Muscle layer of duodenum (tissue), 2 donors: ENCODE measurements at regions not wholly inside any gene's neighbourhood (a gene's known extent, or its start where the extent isn't known, plus 50 kb on each side); places are given as distances from the start of the nearest gene placed in this dataset.

Experiments used
- H3K27ac ChIP-seq: one replicate; pipeline ENCODE4 v1.7.0; 2013; ENCODE audit warnings: mild to moderate bottlenecking, low read length
- H3K27me3 ChIP-seq: one replicate; pipeline ENCODE4 v1.7.0; 2013; ENCODE audit warnings: low read depth, mild to moderate bottlenecking, control low read depth, low read length
- H3K36me3 ChIP-seq, 2 donors: one replicate each; pipeline ENCODE4 v1.7.0; 2013; ENCODE audit warnings: low read length in 2 of 2, control low read depth in 1 of 2, mild to moderate bottlenecking in 1 of 2; ENCODE audit not compliant: insufficient read depth in 2 of 2, control insufficient read depth in 1 of 2
- H3K4me1 ChIP-seq, 2 donors: one replicate each; pipeline ENCODE4 v1.7.0; 2013; ENCODE audit warnings: low read length in 2 of 2, mild to moderate bottlenecking in 2 of 2, control low read depth in 1 of 2, moderate library complexity in 1 of 2; ENCODE audit not compliant: insufficient read depth in 2 of 2, control insufficient read depth in 1 of 2
- H3K4me3 ChIP-seq, 2 donors: one replicate each; pipeline ENCODE4 v1.7.0; 2013; ENCODE audit warnings: low read length in 2 of 2, low read depth in 1 of 2, mild to moderate bottlenecking in 1 of 2
- H3K9me3 ChIP-seq, 2 donors: one replicate each; pipeline ENCODE4 v1.7.0; 2013; ENCODE audit warnings: low read length in 2 of 2, control low read depth in 1 of 2, mild to moderate bottlenecking in 1 of 2; ENCODE audit not compliant: control insufficient read depth in 1 of 2
- donor health status: healthy.

GRCh38 chr16:65845466-65846209, 520.9 kb upstream of the CDH5 start:
- no peaks in the 10 kb centered on the region for H3K27me3 ChIP-seq
- no peak overlapping the region for H3K4me3 ChIP-seq
- peaks cover 0 to 4% of the 10 kb centered on the region in 2 donors for H3K4me1 ChIP-seq
- H3K36me3 ChIP-seq: no peaks in the 10 kb centered on the region
- no peaks in the 10 kb centered on the region for H3K9me3 ChIP-seq
- H3K27ac ChIP-seq: no peak overlapping the region

GRCh38 chr16:65843941-65844340, 522.5 kb upstream of the CDH5 start:
- Histone ChIP-seq H3K4me1 (peaks cover 0 to 4% of the 10 kb centered on the region in 2 donors), H3K27me3 (no peaks in the 10 kb centered on the region), H3K9me3 (no peaks in the 10 kb centered on the region), H3K27ac (no peak overlapping the region), H3K36me3 (no peaks in the 10 kb centered on the region), H3K4me3 (no peak overlapping the region)

GRCh38 chr16:65842067-65842466, 524.4 kb upstream of the CDH5 start:
- H3K4me3 ChIP-seq: no peak overlapping the region
- no peaks in the 10 kb centered on the region for H3K36me3 ChIP-seq
- H3K27ac ChIP-seq: no peak overlapping the region
- H3K4me1 ChIP-seq: peaks cover 0 to 4% of the 10 kb centered on the region in 2 donors
- H3K9me3 ChIP-seq: no peaks in the 10 kb centered on the region
- no peaks in the 10 kb centered on the region for H3K27me3 ChIP-seq

- Histone ChIP-seq H3K36me3 (no peaks in the 10 kb centered on the region), H3K9me3 (no peaks in the 10 kb centered on the region), H3K27ac (no peak overlapping the region), H3K27me3 (no peaks in the 10 kb centered on the region), H3K4me3 (no peak overlapping the region), H3K4me1 (no peaks in the 10 kb centered on the region)
Observed at GRCh38 chr16:65838001-65838400, 528.5 kb upstream of the CDH5 start.

- Histone ChIP-seq H3K27me3 (no peaks in the 10 kb centered on the region), H3K9me3 (no peaks in the 10 kb centered on the region), H3K4me1 (no peaks in the 10 kb centered on the region), H3K4me3 (no peak overlapping the region), H3K27ac (no peak overlapping the region), H3K36me3 (no peaks in the 10 kb centered on the region)
Observed at GRCh38 chr16:65837464-65837863, 529.0 kb upstream of the CDH5 start.

- Histone ChIP-seq H3K9me3 (no peaks in the 10 kb centered on the region), H3K4me3 (no peak overlapping the region), H3K36me3 (no peaks in the 10 kb centered on the region), H3K27me3 (no peaks in the 10 kb centered on the region), H3K4me1 (no peaks in the 10 kb centered on the region), H3K27ac (no peak overlapping the region)
Observed at GRCh38 chr16:65834688-65835087, 531.8 kb upstream of the CDH5 start.

- no peak overlapping the region for H3K27ac ChIP-seq
- H3K27me3 ChIP-seq: no peaks in the 10 kb centered on the region
- H3K4me3 ChIP-seq: no peak overlapping the region
- H3K9me3 ChIP-seq: no peaks in the 10 kb centered on the region
- H3K36me3 ChIP-seq: no peaks in the 10 kb centered on the region
- H3K4me1 ChIP-seq: no peaks in the 10 kb centered on the region
Observed at GRCh38 chr16:65833171-65833871, 533.2 kb upstream of the CDH5 start.

- no peaks in the 10 kb centered on the region for H3K36me3 ChIP-seq
- H3K9me3 ChIP-seq: no peaks in the 10 kb centered on the region
- no peaks in the 10 kb centered on the region for H3K27me3 ChIP-seq
- H3K4me1 ChIP-seq: no peaks in the 10 kb centered on the region
- no peak overlapping the region for H3K27ac ChIP-seq
- no peak overlapping the region for H3K4me3 ChIP-seq
Observed at GRCh38 chr16:65832679-65833078, 533.8 kb upstream of the CDH5 start.

GRCh38 chr16:65831903-65832666, 534.4 kb upstream of the CDH5 start:
- no peak overlapping the region for H3K4me3 ChIP-seq
- no peaks in the 10 kb centered on the region for H3K36me3 ChIP-seq
- H3K27ac ChIP-seq: no peak overlapping the region
- no peaks in the 10 kb centered on the region for H3K9me3 ChIP-seq
- H3K27me3 ChIP-seq: no peaks in the 10 kb centered on the region
- H3K4me1 ChIP-seq: no peaks in the 10 kb centered on the region

GRCh38 chr16:65829076-65829475, 537.4 kb upstream of the CDH5 start:
- H3K4me1 ChIP-seq: no peaks in the 10 kb centered on the region
- no peak overlapping the region for H3K27ac ChIP-seq
- H3K27me3 ChIP-seq: no peaks in the 10 kb centered on the region
- no peaks in the 10 kb centered on the region for H3K9me3 ChIP-seq
- no peaks in the 10 kb centered on the region for H3K36me3 ChIP-seq
- no peak overlapping the region for H3K4me3 ChIP-seq

- no peaks in the 10 kb centered on the region for H3K9me3 ChIP-seq
- H3K4me3 ChIP-seq: no peak overlapping the region
- no peaks in the 10 kb centered on the region for H3K27me3 ChIP-seq
- no peaks in the 10 kb centered on the region for H3K4me1 ChIP-seq
- H3K27ac ChIP-seq: no peak overlapping the region
- H3K36me3 ChIP-seq: no peaks in the 10 kb centered on the region
Observed at GRCh38 chr16:65828296-65828695, 538.2 kb upstream of the CDH5 start.
